ENCODE measurements at regions not wholly inside any gene's neighbourhood (a gene's known extent, or its start where the extent isn't known, plus 50 kb on each side); places are given as distances from the start of the nearest gene placed in this dataset.
"Not testable (repeated sequence)": the region's sequence is repeated elsewhere in the genome, so short reads cannot be mapped to it uniquely, and the experiment has no call there.

GRCh38 chrX:115909017-115909416 lies 261.5 kb upstream of the AGTR2 start:
- no CpG with 5 or more reads among the region's 4 CpGs for WGBS (ENCODE audit: insufficient coverage, insufficient read length)
- Histone ChIP-seq H3K4me1 (ENCODE audit: control insufficient read depth, insufficient read depth, low read length) (no peaks in the 10 kb centered on the region), H3K27ac (ENCODE audit: low read length) (no peak overlapping the region)

GRCh38 chrX:115911967-115912366 lies 258.6 kb upstream of the AGTR2 start:
- H3K27ac ChIP-seq (ENCODE audit: low read length), result no peak overlapping the region
- H3K4me1 ChIP-seq (ENCODE audit: control insufficient read depth, insufficient read depth, low read length), result no peaks in the 10 kb centered on the region
- no peaks in the 10 kb centered on the region for H3K9me3 ChIP-seq (ENCODE audit: control insufficient read depth, insufficient read depth, low read length)
- WGBS (ENCODE audit: insufficient coverage, insufficient read length), result no CpG with 5 or more reads among the region's 2 CpGs
- no peak for DNase-seq (ENCODE audit: low read depth, low spot score)
- H3K27me3 ChIP-seq (ENCODE audit: control insufficient read depth, insufficient read depth, low read length), result no peaks in the 10 kb centered on the region
- no peaks in the 10 kb centered on the region for H3K36me3 ChIP-seq (ENCODE audit: control insufficient read depth, insufficient read depth, low read length)
- H3K4me3 ChIP-seq (ENCODE audit: low read length), result no peak overlapping the region

More at GRCh38 chrX:115909017-115909416, 261.5 kb upstream of the AGTR2 start:
- DNase-seq (ENCODE audit: low read depth, low spot score), result no peak
- no peak overlapping the region for H3K4me3 ChIP-seq (ENCODE audit: low read length)
- H3K36me3 ChIP-seq (ENCODE audit: control insufficient read depth, insufficient read depth, low read length), result no peaks in the 10 kb centered on the region
- H3K27me3 ChIP-seq (ENCODE audit: control insufficient read depth, insufficient read depth, low read length), result no peaks in the 10 kb centered on the region
- H3K9me3 ChIP-seq (ENCODE audit: control insufficient read depth, insufficient read depth, low read length), result no peaks in the 10 kb centered on the region

GRCh38 chrX:115912372-115912897 lies 258.1 kb upstream of the AGTR2 start:
- Histone ChIP-seq H3K36me3 (ENCODE audit: control insufficient read depth, insufficient read depth, low read length) (no peaks in the 10 kb centered on the region), H3K4me3 (ENCODE audit: low read length) (no peak overlapping the region), H3K4me1 (ENCODE audit: control insufficient read depth, insufficient read depth, low read length) (no peaks in the 10 kb centered on the region), H3K27ac (ENCODE audit: low read length) (no peak overlapping the region), H3K9me3 (ENCODE audit: control insufficient read depth, insufficient read depth, low read length) (no peaks in the 10 kb centered on the region), H3K27me3 (ENCODE audit: control insufficient read depth, insufficient read depth, low read length) (no peaks in the 10 kb centered on the region)
- DNase-seq (ENCODE audit: low read depth, low spot score), result no peak
- WGBS (ENCODE audit: insufficient coverage, insufficient read length), result no CpG with 5 or more reads among the region's 2 CpGs

GRCh38 chrX:115913575-115913974 lies 257.0 kb upstream of the AGTR2 start:
- Histone ChIP-seq H3K36me3 (ENCODE audit: control insufficient read depth, insufficient read depth, low read length) (no peaks in the 10 kb centered on the region), H3K4me1 (ENCODE audit: control insufficient read depth, insufficient read depth, low read length) (no peaks in the 10 kb centered on the region), H3K27ac (ENCODE audit: low read length) (no peak overlapping the region), H3K27me3 (ENCODE audit: control insufficient read depth, insufficient read depth, low read length) (no peaks in the 10 kb centered on the region), H3K4me3 (ENCODE audit: low read length) (no peak overlapping the region), H3K9me3 (ENCODE audit: control insufficient read depth, insufficient read depth, low read length) (no peaks in the 10 kb centered on the region)
- DNase-seq (ENCODE audit: low read depth, low spot score), result no peak

DNA sequence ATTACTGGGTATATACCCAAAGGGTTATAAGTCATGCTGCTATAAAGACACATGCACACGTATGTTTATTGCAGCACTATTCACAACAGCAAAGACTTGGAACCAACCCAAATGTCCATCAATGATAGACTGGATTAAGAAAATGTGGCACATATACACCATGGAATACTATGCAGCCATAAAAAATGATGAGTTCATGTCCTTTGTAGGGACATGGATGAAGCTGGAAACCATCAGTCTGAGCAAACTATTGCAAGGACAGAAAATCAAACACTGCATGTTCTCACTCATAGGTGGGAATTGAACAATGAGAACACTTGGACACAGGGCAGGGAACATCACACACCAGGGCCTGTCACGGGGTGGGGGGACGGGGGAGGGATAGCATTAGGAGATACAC lies 254.9 kb upstream of the AGTR2 start:
- H3K36me3 ChIP-seq (ENCODE audit: control insufficient read depth, insufficient read depth, low read length); H3K9me3 ChIP-seq (ENCODE audit: control insufficient read depth, insufficient read depth, low read length); H3K4me1 ChIP-seq (ENCODE audit: control insufficient read depth, insufficient read depth, low read length); H3K27ac ChIP-seq (ENCODE audit: low read length); H3K27me3 ChIP-seq (ENCODE audit: control insufficient read depth, insufficient read depth, low read length); DNase-seq (ENCODE audit: low read depth, low spot score); H3K4me3 ChIP-seq (ENCODE audit: low read length): not testable (repeated sequence)
- no CpG with 5 or more reads among the region's 3 CpGs for WGBS (ENCODE audit: insufficient coverage, insufficient read length)

DNA sequence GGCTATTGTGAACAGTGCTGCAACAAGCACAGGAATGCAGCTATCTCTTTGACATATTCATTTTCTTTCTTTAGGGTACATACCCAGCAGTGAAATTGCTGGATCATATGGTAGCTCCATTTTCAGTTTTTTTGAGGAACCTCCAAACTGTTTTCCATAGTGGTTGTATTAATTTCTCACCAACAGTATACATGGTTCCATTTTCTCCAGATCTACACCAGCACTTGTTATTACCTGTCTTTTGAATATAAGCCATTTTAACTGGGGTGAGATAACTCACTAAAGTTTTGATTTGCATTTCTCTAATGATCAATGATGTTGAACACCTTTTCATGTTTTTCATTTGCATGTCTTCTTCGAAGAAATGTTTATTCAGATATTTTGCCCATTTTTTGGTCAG lies 241.1 kb upstream of the AGTR2 start:
- H3K4me3 ChIP-seq (ENCODE audit: low read length), result no peak overlapping the region
- no peaks in the 10 kb centered on the region for H3K27me3 ChIP-seq (ENCODE audit: control insufficient read depth, insufficient read depth, low read length)
- no CpG with 5 or more reads among the region's 1 CpG for WGBS (ENCODE audit: insufficient coverage, insufficient read length)
- H3K27ac ChIP-seq (ENCODE audit: low read length), result no peak overlapping the region
- H3K36me3 ChIP-seq (ENCODE audit: control insufficient read depth, insufficient read depth, low read length), result no peaks in the 10 kb centered on the region
- no peaks in the 10 kb centered on the region for H3K9me3 ChIP-seq (ENCODE audit: control insufficient read depth, insufficient read depth, low read length)
- no peaks in the 10 kb centered on the region for H3K4me1 ChIP-seq (ENCODE audit: control insufficient read depth, insufficient read depth, low read length)
- DNase-seq (ENCODE audit: low read depth, low spot score), result no peak

DNA sequence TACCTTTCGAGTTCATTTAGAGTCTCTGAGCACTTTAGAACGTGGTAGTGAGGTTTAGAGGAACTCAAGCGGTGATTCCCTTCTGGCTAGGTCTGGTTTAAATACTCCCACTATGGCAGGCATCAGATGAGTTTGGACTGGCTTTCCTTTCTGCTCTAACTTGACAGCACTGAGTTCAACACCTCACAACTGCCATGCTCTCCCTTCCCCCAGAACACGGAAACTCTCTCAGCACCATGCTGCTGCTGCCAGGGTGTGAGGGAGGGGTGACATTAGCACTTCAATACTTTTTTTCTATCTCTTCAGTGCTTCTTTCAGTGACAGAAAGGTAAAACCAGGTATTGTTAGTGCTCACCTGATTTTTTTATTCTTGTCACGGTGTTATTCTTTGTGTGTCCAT lies 234.5 kb upstream of the AGTR2 start:
- Histone ChIP-seq H3K27me3 (ENCODE audit: control insufficient read depth, insufficient read depth, low read length) (no peaks in the 10 kb centered on the region), H3K27ac (ENCODE audit: low read length) (no peak overlapping the region), H3K4me1 (ENCODE audit: control insufficient read depth, insufficient read depth, low read length) (no peaks in the 10 kb centered on the region), H3K36me3 (ENCODE audit: control insufficient read depth, insufficient read depth, low read length) (no peaks in the 10 kb centered on the region), H3K9me3 (ENCODE audit: control insufficient read depth, insufficient read depth, low read length) (no peaks in the 10 kb centered on the region), H3K4me3 (ENCODE audit: low read length) (no peak overlapping the region)
- no CpG with 5 or more reads among the region's 5 CpGs for WGBS (ENCODE audit: insufficient coverage, insufficient read length)
- DNase-seq (ENCODE audit: low read depth, low spot score), result no peak

GRCh38 chrX:115939070-115939469 lies 231.5 kb upstream of the AGTR2 start:
- no CpG with 5 or more reads among the region's 2 CpGs for whole genome bisulfite sequencing (ENCODE audit: insufficient coverage, insufficient read length)
- H3K4me3 ChIP-seq (ENCODE audit: low read length), result no peak overlapping the region
- H3K36me3 ChIP-seq (ENCODE audit: control insufficient read depth, insufficient read depth, low read length), result no peaks in the 10 kb centered on the region
- DNase-seq (ENCODE audit: low read depth, low spot score), result no peak
- H3K4me1 ChIP-seq (ENCODE audit: control insufficient read depth, insufficient read depth, low read length), result no peaks in the 10 kb centered on the region
- no peak overlapping the region for H3K27ac ChIP-seq (ENCODE audit: low read length)
- H3K9me3 ChIP-seq (ENCODE audit: control insufficient read depth, insufficient read depth, low read length), result no peaks in the 10 kb centered on the region
- no peaks in the 10 kb centered on the region for H3K27me3 ChIP-seq (ENCODE audit: control insufficient read depth, insufficient read depth, low read length)

DNA sequence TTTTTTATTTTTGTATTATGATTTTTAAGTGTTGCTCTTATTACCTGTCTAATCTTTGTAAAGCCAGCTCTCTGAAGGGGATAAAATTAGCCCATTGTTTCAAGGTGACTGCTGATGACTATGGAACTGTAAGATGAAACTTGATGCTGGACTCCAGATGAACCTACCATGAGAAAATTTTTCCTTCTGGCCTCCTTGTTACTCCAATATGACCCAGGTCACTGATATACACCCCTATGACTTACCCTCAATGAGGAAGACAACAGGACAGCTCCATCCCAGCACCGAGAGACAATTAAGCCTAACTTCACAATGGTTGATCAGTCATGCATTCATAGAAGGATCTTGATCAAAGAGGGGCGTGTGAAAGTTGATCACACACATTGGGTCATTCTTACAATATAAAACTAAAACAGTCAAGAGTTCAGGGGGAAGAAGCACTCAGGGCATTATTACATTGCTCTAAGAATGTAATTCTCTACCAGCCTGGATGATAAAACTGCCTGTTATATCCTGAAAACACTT lies 230.8 kb upstream of the AGTR2 start:
- H3K4me3 ChIP-seq (ENCODE audit: low read length), result no peak overlapping the region
- no peaks in the 10 kb centered on the region for H3K36me3 ChIP-seq (ENCODE audit: control insufficient read depth, insufficient read depth, low read length)
- DNase-seq (ENCODE audit: low read depth, low spot score), result no peak
- WGBS (ENCODE audit: insufficient coverage, insufficient read length), result no CpG with 5 or more reads among the region's 2 CpGs
- no peaks in the 10 kb centered on the region for H3K4me1 ChIP-seq (ENCODE audit: control insufficient read depth, insufficient read depth, low read length)
- no peaks in the 10 kb centered on the region for H3K27me3 ChIP-seq (ENCODE audit: control insufficient read depth, insufficient read depth, low read length)
- H3K27ac ChIP-seq (ENCODE audit: low read length), result no peak overlapping the region
- no peaks in the 10 kb centered on the region for H3K9me3 ChIP-seq (ENCODE audit: control insufficient read depth, insufficient read depth, low read length)

GRCh38 chrX:115940348-115940747 lies 230.2 kb upstream of the AGTR2 start:
- Histone ChIP-seq H3K4me3 (ENCODE audit: low read length) (no peak overlapping the region), H3K4me1 (ENCODE audit: control insufficient read depth, insufficient read depth, low read length) (no peaks in the 10 kb centered on the region), H3K27ac (ENCODE audit: low read length) (no peak overlapping the region), H3K36me3 (ENCODE audit: control insufficient read depth, insufficient read depth, low read length) (no peaks in the 10 kb centered on the region), H3K9me3 (ENCODE audit: control insufficient read depth, insufficient read depth, low read length) (no peaks in the 10 kb centered on the region), H3K27me3 (ENCODE audit: control insufficient read depth, insufficient read depth, low read length) (no peaks in the 10 kb centered on the region)
- DNase-seq (ENCODE audit: low read depth, low spot score), result no peak
- WGBS (ENCODE audit: insufficient coverage, insufficient read length), result no CpG with 5 or more reads among the region's 2 CpGs

DNA sequence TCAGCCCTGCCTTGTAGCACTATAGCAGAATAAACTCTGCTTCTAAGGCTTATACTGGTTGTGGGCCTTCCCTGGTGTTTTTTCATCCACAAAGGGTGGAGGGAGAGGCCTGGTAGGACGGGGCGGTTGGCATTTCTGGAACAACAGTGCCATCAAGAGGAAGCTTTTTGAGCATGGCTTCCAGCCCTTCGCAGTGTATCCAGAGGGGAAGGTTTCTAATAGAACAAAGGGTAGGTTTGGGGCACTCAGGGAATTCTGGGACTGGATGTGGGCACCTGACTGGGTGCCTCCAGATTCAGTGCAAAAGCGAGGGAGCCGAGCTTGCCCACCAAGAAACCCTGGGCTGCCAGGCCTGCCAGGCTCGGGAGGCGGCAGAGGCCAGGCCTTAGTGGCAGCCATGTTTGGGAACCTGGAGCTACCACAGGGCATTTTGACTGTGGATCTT lies 229.6 kb upstream of the AGTR2 start:
- Histone ChIP-seq H3K27ac (ENCODE audit: low read length) (no peak overlapping the region), H3K9me3 (ENCODE audit: control insufficient read depth, insufficient read depth, low read length) (no peaks in the 10 kb centered on the region), H3K36me3 (ENCODE audit: control insufficient read depth, insufficient read depth, low read length) (no peaks in the 10 kb centered on the region), H3K27me3 (ENCODE audit: control insufficient read depth, insufficient read depth, low read length) (no peaks in the 10 kb centered on the region), H3K4me1 (ENCODE audit: control insufficient read depth, insufficient read depth, low read length) (no peaks in the 10 kb centered on the region), H3K4me3 (ENCODE audit: low read length) (no peak overlapping the region)
- no peak for DNase-seq (ENCODE audit: low read depth, low spot score)
- WGBS (ENCODE audit: insufficient coverage, insufficient read length), result no CpG with 5 or more reads among the region's 7 CpGs

All from iPS DF 6.9 (cell line).